GM21360 (cell line): ENCODE measurements at regions not wholly inside any gene's neighbourhood (a gene's known extent, or its start where the extent isn't known, plus 50 kb on each side); places are given as distances from the start of the nearest gene placed in this dataset.

ENCODE experiments used
- ATAC-seq: cut with Tn5 transposase; IDR thresholded peaks from one replicate; pipeline ENCODE4 v1.9.1; 2021; ENCODE audit warnings: mild to moderate bottlenecking, moderate library complexity; ENCODE audit not compliant: unreplicated experiment

GRCh38 chr2:133809485-133809884 lies 241.2 kb upstream of the NCKAP5 start:
- ATAC-seq: no peak

DNA sequence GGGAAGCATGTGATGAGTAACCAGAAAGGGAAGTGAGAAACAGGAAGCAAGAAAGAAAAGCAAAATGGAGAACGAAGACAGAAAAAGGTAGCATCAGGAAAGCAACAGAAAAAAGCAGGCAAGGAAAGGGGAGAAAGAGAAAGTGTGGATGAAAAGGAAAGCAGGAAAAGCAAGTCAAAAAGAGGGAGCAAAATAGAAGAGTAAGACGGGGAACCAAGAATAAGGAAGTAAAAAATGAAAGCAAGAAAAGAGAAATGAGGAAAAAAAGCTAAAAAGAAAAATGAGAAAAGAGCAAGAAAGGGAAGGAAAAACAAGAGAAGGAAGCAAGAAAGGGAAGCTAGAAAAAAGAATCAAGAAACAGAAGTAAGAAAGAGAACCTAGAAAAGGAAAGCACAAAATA lies 242.3 kb upstream of the NCKAP5 start:
- ATAC-seq: no peak

GRCh38 chr2:133811409-133812125 lies 243.3 kb upstream of the NCKAP5 start:
- ATAC-seq: no peak

- ATAC-seq: no peak
Observed at GRCh38 chr2:133812826-133813617, 244.8 kb upstream of the NCKAP5 start.

- no peak for ATAC-seq
Observed at GRCh38 chr2:133814890-133815289, 246.6 kb upstream of the NCKAP5 start.

DNA sequence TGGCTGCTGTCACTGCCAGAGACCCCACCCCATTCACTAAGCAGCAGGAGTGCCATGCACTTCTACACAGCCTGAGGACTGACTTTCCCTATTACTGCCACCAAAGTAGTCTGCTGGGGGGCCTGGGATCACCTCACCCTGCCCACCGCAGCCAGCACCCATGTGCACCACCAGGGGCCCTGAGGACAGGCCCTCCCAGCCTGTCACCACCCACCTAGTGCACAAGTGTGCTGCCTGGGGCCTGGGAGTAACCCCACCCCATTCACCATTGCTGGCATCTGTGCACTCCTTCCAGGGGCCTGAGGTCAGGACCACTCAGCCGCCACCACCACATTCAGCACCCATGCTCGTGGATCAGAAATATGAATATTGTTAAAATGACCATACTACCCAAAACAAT lies 247.8 kb upstream of the NCKAP5 start:
- no peak for ATAC-seq

DNA sequence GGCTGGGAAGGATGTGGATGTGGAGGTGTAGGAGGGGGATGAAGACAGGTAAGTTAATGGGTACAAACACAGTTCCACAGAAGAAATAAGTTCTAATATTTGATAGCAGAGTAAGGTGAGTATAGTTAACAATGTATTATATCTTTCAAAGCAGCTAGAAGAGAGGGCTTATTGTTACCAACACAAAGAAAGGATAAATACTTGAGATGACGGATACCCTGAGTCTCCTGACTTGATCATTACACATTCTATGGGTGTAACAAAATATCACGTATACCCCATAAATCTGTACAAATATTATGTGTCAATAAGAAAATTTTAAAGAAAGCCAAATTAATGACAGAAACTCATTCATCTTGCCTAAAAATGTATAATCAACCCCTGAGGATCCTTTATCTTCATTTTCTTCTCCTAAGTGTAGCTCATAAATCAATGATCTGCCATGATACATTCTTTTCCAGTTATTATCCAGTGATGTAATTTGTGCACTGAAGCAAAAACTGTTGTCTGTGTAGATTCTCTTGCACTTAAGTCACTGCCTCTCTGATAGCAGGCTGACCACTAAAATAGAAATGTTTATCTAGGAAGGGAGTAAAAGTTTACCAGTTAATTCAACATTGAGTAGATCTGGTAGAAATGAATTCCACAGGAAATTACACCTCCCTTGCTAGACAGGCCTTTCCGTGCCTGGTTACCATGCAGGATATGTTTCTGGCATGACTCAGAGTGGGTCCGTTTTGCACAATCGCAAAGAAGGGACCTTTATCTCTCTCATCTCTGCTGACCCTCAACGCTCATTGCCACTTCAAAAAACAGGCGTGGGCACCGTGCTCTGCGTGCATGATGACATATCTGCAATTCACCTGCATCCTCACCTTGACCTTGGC lies 249.7 kb upstream of the NCKAP5 start:
- no peak for ATAC-seq

GRCh38 chr2:133818661-133819060 lies 250.4 kb upstream of the NCKAP5 start:
- no peak for ATAC-seq

GRCh38 chr2:133819906-133820305 lies 251.6 kb upstream of the NCKAP5 start:
- ATAC-seq: no peak

DNA sequence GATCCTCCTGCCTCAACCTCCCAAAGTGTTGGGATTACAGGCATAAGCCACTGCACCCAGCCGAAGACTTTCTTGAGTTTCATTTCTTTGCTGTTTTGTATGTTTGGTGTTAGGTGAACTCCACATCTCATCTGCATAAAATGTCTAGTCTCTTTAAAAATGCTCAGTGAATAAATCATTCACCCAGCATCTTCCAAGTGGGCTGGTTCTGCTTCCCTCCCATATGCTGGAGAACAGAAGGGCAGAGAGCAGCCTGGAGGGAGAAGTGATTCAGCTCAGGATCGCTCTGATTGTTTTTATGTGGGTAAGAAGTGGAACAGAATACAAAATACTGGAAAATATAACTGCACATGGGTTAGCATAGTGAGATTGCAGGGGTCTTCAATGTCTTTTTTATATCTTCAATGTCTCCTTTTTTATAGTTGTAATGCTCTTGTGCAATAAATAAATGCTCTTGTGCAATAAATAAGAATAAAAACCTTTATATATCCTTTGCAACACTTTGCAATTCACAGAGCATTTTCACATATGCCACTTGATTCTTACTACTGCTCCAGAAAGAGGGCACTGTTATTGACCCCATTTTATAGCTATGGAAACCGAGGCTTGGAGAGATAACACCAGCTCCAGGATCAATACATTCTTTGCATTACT lies 253.0 kb upstream of the NCKAP5 start:
- ATAC-seq: no peak

DNA sequence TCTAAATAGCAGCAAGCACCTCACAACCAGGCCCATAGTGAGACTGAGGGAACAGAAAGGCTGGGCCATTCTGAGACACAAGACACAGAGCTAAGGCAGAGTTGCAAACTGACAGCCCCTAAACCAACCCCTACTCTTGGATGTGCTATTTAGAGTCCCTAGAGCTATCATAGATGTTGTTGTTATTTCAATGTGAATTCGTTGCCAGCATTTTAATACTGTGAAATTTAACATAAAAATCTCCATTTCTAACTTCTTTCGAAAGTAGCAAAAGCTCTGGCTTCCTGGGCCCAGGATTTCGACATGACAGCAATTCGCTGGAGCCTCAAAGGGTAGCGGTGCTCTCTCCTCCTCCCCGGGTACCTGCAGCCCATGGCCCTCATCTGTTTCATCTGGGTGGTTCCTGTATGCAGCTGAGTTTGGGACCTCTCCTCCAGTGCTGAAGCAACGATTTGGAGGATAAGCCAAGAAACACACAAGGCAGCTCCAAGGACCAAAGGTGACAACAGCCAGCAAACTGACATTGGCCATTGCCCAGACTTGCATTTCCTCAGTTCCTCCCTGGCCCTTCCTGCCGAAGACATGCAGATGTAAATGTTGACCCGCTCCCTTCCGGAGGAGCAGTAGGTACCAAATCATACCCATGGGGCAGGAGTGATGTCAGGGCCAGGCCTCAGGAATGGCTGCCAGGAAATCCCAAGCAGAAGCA lies 254.4 kb upstream of the NCKAP5 start:
- no peak for ATAC-seq

DNA sequence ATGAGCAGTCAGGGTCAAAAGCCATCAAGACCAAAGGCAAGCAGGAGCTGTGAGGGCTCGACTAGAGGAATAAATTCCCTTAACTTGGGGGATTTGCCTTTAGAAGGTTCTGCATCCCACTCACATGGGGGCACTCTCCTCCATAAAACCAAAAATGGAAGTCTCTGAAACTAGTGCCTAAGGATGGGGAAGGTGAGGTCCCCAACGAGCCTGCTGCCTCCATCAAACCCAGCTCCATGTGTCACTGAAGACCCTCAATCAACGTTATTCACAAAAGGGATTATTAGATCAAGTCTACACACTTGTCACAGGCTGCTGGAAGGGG lies 254.9 kb upstream of the NCKAP5 start:
- no peak for ATAC-seq

DNA sequence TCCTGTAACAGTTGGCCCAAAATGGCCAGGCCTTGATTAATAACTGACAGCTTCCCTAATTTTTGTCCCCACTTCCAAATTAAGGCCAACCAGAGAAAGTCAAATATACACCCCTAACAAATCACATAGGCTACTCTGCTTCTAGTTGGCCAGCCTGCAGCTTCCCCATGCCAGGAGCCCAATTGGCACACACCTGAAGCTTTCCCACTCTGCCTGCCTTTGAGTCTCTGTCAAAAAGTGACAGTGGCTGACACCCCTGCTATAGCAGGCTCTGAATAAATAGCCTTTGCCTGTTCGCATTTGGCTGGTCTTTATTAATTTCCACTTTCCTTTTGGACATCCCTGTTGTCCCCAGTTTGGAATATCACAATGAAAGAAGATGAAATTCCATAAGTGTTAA lies 256.6 kb upstream of the NCKAP5 start:
- no peak for ATAC-seq

GRCh38 chr2:133825778-133826177 lies 257.5 kb upstream of the NCKAP5 start:
- no peak for ATAC-seq

GRCh38 chr2:133828913-133829312 lies 260.6 kb upstream of the NCKAP5 start:
- no peak for ATAC-seq

GRCh38 chr2:133829450-133830020 lies 261.3 kb upstream of the NCKAP5 start:
- no peak for ATAC-seq

- ATAC-seq: no peak
Observed at GRCh38 chr2:133833746-133834145, 265.5 kb upstream of the NCKAP5 start.

- ATAC-seq: no peak
Observed at GRCh38 chr2:133835821-133836619, 267.8 kb upstream of the NCKAP5 start.

DNA sequence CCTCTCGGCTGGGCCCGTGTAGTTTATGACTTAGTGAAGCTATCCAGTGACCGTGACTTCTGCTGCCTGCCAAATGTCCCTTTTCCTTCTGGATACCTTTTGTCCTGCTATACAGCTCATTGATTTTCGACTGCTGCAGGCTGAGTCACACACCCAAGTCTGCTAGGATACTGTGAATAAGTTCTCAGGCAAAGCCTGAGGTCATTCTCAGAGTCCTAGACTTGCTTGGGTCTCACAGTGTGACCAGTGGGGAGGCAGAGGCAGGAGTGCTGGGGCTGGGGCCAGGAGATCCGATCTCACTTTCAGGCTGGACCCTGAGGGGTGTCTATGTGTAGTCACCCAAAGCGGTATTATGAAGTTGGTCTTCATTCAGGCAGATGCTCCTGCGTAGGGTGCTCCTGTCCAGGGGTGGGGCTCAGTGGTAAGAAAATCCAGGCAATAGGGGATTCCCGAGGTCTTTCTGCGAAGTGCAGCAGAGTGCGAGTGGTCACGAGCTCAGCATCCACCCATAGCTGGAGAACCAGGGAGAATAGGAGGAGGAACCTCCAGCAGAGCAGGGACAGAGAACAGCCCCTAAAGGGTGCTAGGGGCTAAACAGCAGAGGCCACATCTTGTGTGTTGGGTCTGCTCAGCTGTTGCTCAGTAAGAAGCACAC lies 268.6 kb upstream of the NCKAP5 start:
- ATAC-seq: no peak
